ENCODE measurements at regions not wholly inside any gene's neighbourhood (a gene's known extent, or its start where the extent isn't known, plus 50 kb on each side); places are given as distances from the start of the nearest gene placed in this dataset.
A peak's percentile ranks its signal among the peaks of the same experiment; 100 is the strongest.

DNA sequence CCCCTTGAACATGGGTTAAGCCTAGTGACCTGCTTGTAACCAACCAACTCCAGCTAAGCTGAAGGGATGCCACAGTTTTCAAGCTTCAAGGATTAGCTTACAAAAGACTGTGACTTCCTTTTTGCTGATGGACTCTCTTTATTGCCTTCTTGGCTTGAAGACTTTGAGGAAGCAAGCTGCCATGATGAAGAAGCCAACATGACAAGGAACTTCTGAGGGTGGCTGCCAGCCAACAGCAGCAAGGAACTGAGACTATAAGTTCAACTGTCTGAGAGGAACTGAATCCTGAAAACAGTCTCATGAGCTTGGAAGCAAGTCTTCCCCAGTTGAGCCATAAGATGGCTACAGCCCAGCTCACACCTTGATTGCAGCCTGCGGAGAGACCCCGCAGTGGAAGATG, 116.1 kb upstream of the TAF11L2 start:
- no peak overlapping the region for H2AFZ ChIP-seq (ENCODE audit: low read depth, low read length)
- no peaks in the 10 kb centered on the region for H3K9me3 ChIP-seq (ENCODE audit: insufficient read depth, low read depth, low read length)
- peaks cover 38% of the 10 kb centered on the region for H3K4me1 Mint-ChIP-seq (ENCODE audit: low read depth, unreplicated experiment)
- H3K27ac ChIP-seq (ENCODE audit: low read depth, low read length) = peak overlapping the region; percentile 1
- peaks cover 42% of the 10 kb centered on the region for H3K4me1 ChIP-seq (ENCODE audit: insufficient read depth, low read length)
- H4K20me1 ChIP-seq (ENCODE audit: insufficient read depth, low read length) = no peaks in the 10 kb centered on the region
- H3K4me3 ChIP-seq (ENCODE audit: insufficient read depth, low read depth, low read length) = no peak overlapping the region
- DNase-seq (ENCODE audit: low read depth) = no peak
- peak overlapping the region; percentile 44 for H3K27ac Mint-ChIP-seq (ENCODE audit: unreplicated experiment)
- no peaks in the 10 kb centered on the region for H3K9me3 Mint-ChIP-seq (ENCODE audit: unreplicated experiment)
- no peaks in the 10 kb centered on the region for H3K36me3 Mint-ChIP-seq (ENCODE audit: low read depth, unreplicated experiment)
- no peaks in the 10 kb centered on the region for H3K27me3 ChIP-seq (ENCODE audit: insufficient read depth, low read length)
- H3K27me3 Mint-ChIP-seq (ENCODE audit: low read depth, unreplicated experiment) = peaks cover 4% of the 10 kb centered on the region
- no peaks in the 10 kb centered on the region for H3K79me2 ChIP-seq (ENCODE audit: insufficient read depth, low read length)
- no peak for FAIRE-seq
- no peak overlapping the region for H3K4me3 Mint-ChIP-seq (ENCODE audit: unreplicated experiment)
- H3K4me2 ChIP-seq (ENCODE audit: low read length) = no peak overlapping the region
- H3K36me3 ChIP-seq (ENCODE audit: insufficient read depth, low read length) = no peaks in the 10 kb centered on the region
- no peak overlapping the region for H3K9ac ChIP-seq (ENCODE audit: low read length)
- TF ChIP-seq, protein P1, sequence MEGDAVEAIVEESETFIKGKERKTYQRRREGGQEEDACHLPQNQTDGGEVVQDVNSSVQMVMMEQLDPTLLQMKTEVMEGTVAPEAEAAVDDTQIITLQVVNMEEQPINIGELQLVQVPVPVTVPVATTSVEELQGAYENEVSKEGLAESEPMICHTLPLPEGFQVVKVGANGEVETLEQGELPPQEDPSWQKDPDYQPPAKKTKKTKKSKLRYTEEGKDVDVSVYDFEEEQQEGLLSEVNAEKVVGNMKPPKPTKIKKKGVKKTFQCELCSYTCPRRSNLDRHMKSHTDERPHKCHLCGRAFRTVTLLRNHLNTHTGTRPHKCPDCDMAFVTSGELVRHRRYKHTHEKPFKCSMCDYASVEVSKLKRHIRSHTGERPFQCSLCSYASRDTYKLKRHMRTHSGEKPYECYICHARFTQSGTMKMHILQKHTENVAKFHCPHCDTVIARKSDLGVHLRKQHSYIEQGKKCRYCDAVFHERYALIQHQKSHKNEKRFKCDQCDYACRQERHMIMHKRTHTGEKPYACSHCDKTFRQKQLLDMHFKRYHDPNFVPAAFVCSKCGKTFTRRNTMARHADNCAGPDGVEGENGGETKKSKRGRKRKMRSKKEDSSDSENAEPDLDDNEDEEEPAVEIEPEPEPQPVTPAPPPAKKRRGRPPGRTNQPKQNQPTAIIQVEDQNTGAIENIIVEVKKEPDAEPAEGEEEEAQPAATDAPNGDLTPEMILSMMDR (IDR thresholded peaks at IDR 0.05; ENCODE audit: insufficient read depth, low read depth, low read length) = no peak
- TF ChIP-seq EZH2 (IDR thresholded peaks at IDR 0.05; ENCODE audit: insufficient read depth, low read length) = no peak

DNA sequence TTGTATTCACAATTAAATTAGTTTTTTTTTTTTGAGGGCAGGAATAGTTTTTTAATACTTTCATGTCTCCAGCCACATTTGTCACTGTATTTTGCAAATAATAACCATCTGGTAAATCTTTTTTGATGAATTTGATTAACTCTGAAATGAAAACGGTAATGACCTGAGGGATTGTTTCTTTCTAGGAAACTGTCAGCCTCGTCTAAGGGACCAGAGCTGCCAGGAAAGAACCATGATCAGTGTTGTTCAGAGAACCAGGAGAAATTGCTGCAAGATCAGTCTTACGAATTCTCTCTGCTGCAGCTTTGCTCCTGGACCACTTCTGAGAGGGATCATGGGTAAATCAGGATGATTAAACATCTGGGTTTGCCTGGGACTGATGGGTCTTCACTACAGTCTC, 114.5 kb upstream of the TAF11L2 start:
- Histone ChIP-seq H3K36me3 (ENCODE audit: insufficient read depth, low read length) (no peaks in the 10 kb centered on the region), H3K79me2 (ENCODE audit: insufficient read depth, low read length) (no peaks in the 10 kb centered on the region), H3K4me1 (ENCODE audit: insufficient read depth, low read length) (peaks cover 35% of the 10 kb centered on the region), H3K4me2 (ENCODE audit: low read length) (no peak overlapping the region), H2AFZ (ENCODE audit: low read depth, low read length) (no peak overlapping the region), H3K9me3 (ENCODE audit: insufficient read depth, low read depth, low read length) (no peaks in the 10 kb centered on the region), H3K27ac (ENCODE audit: low read depth, low read length) (no peak overlapping the region), H3K9ac (ENCODE audit: low read length) (no peak overlapping the region), H3K4me3 (ENCODE audit: insufficient read depth, low read depth, low read length) (no peak overlapping the region), H3K27me3 (ENCODE audit: insufficient read depth, low read length) (no peaks in the 10 kb centered on the region), H4K20me1 (ENCODE audit: insufficient read depth, low read length) (no peaks in the 10 kb centered on the region)
- no peaks in the 10 kb centered on the region for H3K36me3 Mint-ChIP-seq (ENCODE audit: low read depth, unreplicated experiment)
- H3K4me3 Mint-ChIP-seq (ENCODE audit: unreplicated experiment) = no peak overlapping the region
- no peak overlapping the region for H3K27ac Mint-ChIP-seq (ENCODE audit: unreplicated experiment)
- TF ChIP-seq EZH2 (IDR thresholded peaks at IDR 0.05; ENCODE audit: insufficient read depth, low read length) = no peak
- TF ChIP-seq, protein P1 (IDR thresholded peaks at IDR 0.05; ENCODE audit: insufficient read depth, low read depth, low read length) = no peak
- peaks cover 30% of the 10 kb centered on the region for H3K4me1 Mint-ChIP-seq (ENCODE audit: low read depth, unreplicated experiment)
- DNase-seq (ENCODE audit: low read depth) (no peak), FAIRE-seq (no peak)
- peaks cover 4% of the 10 kb centered on the region for H3K27me3 Mint-ChIP-seq (ENCODE audit: low read depth, unreplicated experiment)
- no peaks in the 10 kb centered on the region for H3K9me3 Mint-ChIP-seq (ENCODE audit: unreplicated experiment)

DNA sequence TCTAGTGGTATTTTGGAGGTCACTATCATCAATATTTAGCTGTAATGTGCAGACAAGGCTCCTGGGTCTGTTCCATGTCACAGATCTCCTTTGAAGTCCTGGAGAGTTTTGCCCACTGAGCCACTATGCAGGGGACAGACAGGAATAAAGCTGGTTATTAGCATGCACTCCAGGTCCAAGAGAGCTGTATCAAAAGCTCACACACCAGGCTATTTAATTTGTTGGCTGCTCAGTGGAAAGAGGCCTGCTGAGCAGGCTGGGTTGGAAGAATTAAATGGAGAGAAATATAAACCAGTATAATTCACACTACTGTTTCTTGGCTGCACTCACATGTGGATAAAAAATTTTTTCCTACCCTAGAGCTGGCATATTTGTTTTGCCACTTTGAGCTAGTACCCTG, 113.8 kb upstream of the TAF11L2 start:
- Histone ChIP-seq H3K36me3 (ENCODE audit: insufficient read depth, low read length) (no peaks in the 10 kb centered on the region), H4K20me1 (ENCODE audit: insufficient read depth, low read length) (no peaks in the 10 kb centered on the region), H3K4me2 (ENCODE audit: low read length) (no peak overlapping the region), H3K4me3 (ENCODE audit: insufficient read depth, low read depth, low read length) (no peak overlapping the region), H2AFZ (ENCODE audit: low read depth, low read length) (no peak overlapping the region), H3K4me1 (ENCODE audit: insufficient read depth, low read length) (peaks cover 29% of the 10 kb centered on the region), H3K9ac (ENCODE audit: low read length) (no peak overlapping the region), H3K9me3 (ENCODE audit: insufficient read depth, low read depth, low read length) (no peaks in the 10 kb centered on the region), H3K27me3 (ENCODE audit: insufficient read depth, low read length) (no peaks in the 10 kb centered on the region), H3K27ac (ENCODE audit: low read depth, low read length) (no peak overlapping the region), H3K79me2 (ENCODE audit: insufficient read depth, low read length) (no peaks in the 10 kb centered on the region)
- no peaks in the 10 kb centered on the region for H3K36me3 Mint-ChIP-seq (ENCODE audit: low read depth, unreplicated experiment)
- no peak for DNase-seq (ENCODE audit: low read depth)
- no peak overlapping the region for H3K4me3 Mint-ChIP-seq (ENCODE audit: unreplicated experiment)
- H3K27ac Mint-ChIP-seq (ENCODE audit: unreplicated experiment) = no peak overlapping the region
- no peaks in the 10 kb centered on the region for H3K9me3 Mint-ChIP-seq (ENCODE audit: unreplicated experiment)
- TF ChIP-seq, protein P1 (IDR thresholded peaks at IDR 0.05; ENCODE audit: insufficient read depth, low read depth, low read length) = no peak
- no peak for TF ChIP-seq EZH2 (IDR thresholded peaks at IDR 0.05; ENCODE audit: insufficient read depth, low read length)
- H3K27me3 Mint-ChIP-seq (ENCODE audit: low read depth, unreplicated experiment) = peaks cover 4% of the 10 kb centered on the region
- peaks cover 23% of the 10 kb centered on the region for H3K4me1 Mint-ChIP-seq (ENCODE audit: low read depth, unreplicated experiment)
- no peak for FAIRE-seq

Data from astrocyte (in vitro differentiated cells and primary cell).